Fibroblast of skin of left biceps (primary cell): ENCODE measurements at regions not wholly inside any gene's neighbourhood (a gene's known extent, or its start where the extent isn't known, plus 50 kb on each side); places are given as distances from the start of the nearest gene placed in this dataset.

ENCODE experiments used
- DNase-seq, 2 experiments: peaks; one replicate each; pipeline ENCODE4 v3.0.0-alpha.2; 2013; ENCODE audit warnings: low read depth in 2 of 2

- no peak for DNase-seq
Measured at GRCh38 chr3:117756563-117756962, 1047.0 kb downstream of the TUSC7 start.

- no peak for DNase-seq
Measured at GRCh38 chr3:117761703-117762620, 1052.4 kb downstream of the TUSC7 start.

GRCh38 chr3:117762621-117763037 is 1053.0 kb downstream of the TUSC7 start:
- no peak for DNase-seq

DNA sequence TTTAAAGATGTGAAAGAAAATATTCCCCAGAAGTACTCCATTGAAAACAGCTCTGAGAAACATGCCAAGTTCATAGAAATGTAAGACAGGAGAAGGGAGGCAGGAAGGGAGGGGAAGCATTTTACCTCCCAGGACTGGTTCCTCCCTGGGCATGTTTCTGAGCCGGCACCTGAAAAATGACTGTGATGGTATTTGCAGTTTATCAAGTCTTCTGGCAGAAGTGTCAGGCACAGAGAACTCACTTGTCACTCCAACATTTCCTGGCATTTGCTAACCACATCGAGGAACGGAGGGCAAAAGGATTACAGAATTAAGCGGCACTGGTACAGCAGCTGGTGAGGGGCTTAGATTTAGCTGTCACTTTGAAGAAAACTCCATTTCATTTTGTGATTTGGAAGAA is 1054.0 kb downstream of the TUSC7 start:
- DNase-seq, result no peak

- no peak for DNase-seq
Measured at GRCh38 chr3:117768581-117768980, 1059.0 kb downstream of the TUSC7 start.

- no peak for DNase-seq
Measured at GRCh38 chr3:117774130-117774529, 1064.6 kb downstream of the TUSC7 start.

DNA sequence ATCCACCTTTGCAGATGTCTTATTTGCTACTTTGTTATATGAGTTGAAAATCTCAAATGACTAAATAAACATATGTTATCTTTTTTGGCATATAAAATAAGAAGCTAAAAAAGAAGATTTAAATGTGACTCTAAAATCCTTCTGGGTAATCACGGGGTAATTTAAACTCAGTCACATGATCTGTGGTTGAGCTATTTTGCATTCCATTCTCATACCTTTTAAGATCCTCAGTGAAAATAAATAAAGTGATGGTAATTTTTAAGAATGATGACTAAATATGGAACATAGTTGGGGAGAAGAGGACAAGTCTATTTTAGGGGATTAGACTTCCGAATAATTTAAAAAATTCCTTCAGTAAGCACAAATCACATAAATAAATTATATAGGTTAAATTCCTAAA is 1076.8 kb downstream of the TUSC7 start:
- DNase-seq, result peak; percentile 17 to 25

- DNase-seq, result peak; percentile 94
Measured at GRCh38 chr3:117788061-117788460, 1078.5 kb downstream of the TUSC7 start.

DNA sequence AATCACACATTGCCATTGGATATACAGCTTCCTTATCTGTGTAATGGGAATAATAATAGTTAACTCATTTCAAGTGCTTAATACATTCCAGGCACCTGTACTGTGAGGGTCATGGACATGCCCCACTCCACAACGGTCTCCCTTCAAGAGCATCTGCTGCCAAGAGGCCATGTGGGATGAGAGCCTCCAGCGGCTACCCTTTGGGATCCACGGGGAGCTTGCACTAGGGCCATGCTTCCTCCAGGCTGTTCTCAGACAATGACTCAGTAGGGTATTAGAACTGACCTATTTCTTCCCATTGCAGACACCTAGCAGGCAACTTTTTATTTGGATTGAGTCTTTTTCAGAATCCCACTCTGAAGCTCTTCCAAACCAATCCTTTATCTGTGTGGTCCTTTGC is 1078.9 kb downstream of the TUSC7 start:
- DNase-seq, result no peak

GRCh38 chr3:117790235-117790987 is 1080.8 kb downstream of the TUSC7 start:
- peak in 1 of 2 experiments; percentile 9 for DNase-seq

DNA sequence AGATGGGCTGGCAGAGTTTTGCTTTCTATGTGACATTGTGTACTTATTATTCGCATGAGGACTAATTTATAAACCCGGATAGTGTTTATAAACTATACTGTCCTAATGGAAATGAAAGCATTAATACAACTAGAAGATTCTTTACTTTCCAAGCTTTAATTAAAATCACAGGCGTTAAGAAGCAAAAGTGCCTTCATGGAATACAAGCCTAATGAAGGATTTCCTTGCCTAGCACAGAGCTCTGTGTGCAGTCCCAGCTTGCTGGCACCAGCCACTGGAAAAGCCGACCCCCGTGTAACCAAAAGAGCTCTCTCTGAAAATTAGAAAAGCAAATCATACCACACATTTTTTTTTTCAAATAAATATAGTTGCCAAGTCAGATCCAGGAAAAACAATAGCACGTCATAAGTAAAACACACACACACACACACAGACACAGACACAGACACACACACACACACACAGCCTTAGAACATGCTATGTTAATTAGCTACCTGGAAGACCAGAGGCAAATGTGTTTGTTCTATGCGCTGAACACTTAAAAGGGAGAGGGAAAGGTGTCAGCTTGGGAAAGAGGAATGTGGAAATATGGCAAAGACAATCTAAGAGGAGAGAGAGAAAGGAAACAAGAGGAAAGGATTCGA is 1084.2 kb downstream of the TUSC7 start:
- DNase-seq, result no peak

GRCh38 chr3:117798221-117798620 is 1088.6 kb downstream of the TUSC7 start:
- no peak for DNase-seq

DNA sequence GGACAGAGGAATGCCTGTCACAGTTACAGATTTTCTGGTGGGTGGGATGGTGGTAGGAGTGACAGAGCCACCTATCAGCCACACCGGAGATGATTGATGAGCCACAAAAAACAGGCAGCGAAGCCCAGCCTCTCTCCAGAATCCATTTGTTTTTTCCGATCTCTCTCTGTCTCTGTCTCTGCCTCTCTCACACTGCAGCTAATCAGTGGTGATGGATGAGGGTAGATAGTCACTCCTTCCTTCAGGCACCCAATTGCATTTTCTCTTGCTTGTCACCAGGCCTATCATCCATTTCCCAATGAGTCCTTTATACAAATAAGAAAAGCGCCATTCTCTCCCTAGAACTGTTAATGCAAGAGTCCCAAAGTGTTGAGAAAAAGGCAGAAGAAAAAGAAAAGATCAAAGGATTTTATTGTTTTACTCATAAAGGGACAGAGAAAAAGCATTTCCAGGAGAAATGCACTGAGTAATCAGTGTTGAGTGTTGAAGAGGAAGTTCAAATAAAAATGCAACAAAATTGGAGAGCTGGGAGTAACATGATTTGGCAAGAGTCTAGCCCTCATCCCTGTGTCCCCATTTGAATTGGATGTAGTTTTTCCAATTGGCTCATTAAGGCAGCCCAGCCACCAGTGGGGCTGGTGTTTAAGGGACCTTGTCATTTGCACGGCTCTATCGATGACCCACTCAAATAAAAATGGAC is 1089.3 kb downstream of the TUSC7 start:
- no peak for DNase-seq

- no peak for DNase-seq
Measured at GRCh38 chr3:117799387-117799735, 1089.8 kb downstream of the TUSC7 start.

DNA sequence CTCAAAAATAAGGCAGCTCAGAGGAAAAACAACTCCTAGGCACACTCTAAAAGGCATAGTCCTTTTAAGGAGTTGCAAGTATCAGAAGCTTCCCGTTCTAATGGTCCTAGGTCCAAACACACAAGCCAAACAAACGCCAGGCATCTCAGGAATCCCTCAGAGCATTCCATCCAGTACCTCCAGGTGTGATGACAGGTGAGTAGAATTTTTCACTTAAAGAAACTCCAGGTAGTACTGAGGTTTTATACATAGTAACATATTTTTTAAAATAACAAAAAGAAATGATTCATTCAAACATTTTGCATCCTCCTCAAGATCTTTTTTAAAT is 1092.3 kb downstream of the TUSC7 start:
- DNase-seq, result no peak

DNA sequence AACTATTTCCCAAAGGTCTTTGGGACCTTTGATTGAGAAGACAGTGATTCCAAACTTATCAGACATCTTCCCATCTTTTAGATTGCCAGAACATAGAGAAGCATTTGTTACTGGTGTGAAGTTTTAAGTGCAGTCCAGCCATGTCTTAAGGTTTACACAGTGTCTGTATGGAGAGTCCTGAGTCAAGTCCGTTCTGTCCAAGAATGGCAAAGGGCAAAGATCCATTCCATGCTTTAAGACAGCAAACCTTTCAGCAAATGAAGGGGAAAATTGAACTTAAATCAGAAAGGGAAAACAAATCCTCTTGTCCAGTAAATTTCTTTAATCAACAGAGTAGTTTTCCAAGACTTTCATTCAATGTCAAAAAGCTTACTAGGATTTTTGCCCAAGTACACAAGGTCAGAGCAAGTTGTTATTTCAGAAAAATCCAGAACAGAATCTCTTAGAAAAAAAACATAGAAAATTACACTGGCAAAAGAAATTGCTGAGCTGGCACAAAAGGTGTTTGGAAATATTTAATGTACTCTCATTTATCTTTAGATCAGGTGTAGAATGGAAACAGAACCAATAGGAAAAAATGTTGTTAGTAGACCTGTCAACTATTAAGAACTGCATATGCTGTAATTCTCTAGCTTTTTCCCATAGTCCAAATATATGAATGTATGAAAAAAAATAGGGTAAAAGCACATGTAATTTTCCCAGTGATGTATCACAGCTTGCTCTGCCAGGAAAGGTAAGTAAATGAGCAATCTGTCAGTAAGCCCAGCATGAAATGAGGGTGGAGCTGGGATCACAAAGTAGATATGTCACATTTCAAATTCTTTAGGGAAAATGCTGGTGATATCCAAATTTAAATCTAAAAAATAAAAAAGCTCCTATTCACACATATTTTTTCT is 1099.9 kb downstream of the TUSC7 start:
- DNase-seq, result no peak

DNA sequence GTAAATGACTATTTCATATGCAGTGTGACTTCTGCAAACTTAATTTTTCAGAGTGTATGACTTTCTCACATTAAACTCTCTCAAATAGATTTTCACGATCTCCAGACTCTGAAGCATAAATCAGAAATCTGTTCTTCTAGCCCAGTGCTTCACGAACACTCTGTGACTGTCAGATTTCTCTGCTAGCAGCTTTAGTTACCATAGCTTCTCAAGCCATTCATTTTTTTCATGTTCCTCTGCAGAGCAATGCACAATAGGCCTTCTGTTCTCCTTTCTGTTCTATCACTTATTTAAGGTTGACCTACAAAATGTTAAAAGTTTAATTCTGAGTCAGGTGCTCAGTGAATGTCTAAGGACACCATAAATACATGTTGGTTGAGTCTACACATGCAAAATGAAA is 1102.2 kb downstream of the TUSC7 start:
- DNase-seq, result no peak

- DNase-seq, result no peak
Measured at GRCh38 chr3:117814975-117815374, 1105.4 kb downstream of the TUSC7 start.

- no peak for DNase-seq
Measured at GRCh38 chr3:117817103-117817502, 1107.5 kb downstream of the TUSC7 start.

- DNase-seq, result no peak
Measured at GRCh38 chr3:117818592-117818991, 1109.0 kb downstream of the TUSC7 start.
